HG03432 (cell line): ENCODE measurements at regions not wholly inside any gene's neighbourhood (a gene's known extent, or its start where the extent isn't known, plus 50 kb on each side); places are given as distances from the start of the nearest gene placed in this dataset.

ENCODE experiments used
- ATAC-seq: cut with Tn5 transposase; IDR thresholded peaks from one replicate; pipeline ENCODE4 v1.9.1; 2021; ENCODE audit warnings: mild to moderate bottlenecking, moderate library complexity; ENCODE audit not compliant: unreplicated experiment

DNA sequence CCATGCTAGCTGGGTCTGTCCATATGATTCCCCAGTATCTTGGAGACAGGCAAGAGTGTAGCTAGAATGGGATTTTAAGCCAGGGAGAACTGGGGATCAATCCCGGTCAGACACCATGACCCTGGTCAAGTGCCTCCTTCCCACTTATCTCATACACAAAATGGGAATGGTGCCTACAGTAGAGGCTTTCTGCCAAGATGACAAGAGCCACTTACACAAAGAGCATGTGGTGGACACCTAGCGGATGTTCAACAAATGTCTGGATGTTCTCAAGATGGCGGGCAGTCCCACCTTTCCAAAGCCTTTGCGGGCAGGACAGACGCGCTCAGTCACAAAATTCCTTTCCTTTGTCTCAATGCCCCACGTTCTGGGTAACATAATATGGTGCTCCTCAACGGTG is 57.3 kb downstream of the MAF start:
- no peak for ATAC-seq

DNA sequence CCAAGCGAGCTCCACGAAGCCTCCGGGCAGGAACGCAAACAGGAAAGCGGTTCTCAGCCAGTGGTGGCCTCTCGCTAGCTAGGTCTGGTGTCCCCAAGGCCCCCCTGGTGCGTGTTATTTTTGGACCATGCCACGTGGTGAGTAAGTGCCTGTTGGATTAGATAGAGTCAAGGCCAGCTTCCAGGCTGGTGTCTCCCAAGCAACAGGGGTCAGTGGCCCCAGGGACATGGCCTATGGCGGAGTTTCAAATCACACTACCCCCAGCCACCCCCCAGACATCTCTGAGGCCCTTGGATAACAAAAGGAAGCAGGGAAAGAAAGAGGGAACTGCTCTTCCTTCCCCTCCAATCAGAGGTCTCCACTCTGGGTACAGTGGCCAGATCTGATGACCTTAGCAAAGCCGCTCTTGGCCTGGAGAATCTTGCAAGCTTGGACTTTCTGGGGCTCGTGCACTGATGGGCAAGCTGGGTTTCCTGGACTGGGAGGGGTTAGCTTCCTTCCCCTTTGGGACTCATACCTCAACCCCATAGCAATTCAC is 58.2 kb downstream of the MAF start:
- no peak for ATAC-seq

DNA sequence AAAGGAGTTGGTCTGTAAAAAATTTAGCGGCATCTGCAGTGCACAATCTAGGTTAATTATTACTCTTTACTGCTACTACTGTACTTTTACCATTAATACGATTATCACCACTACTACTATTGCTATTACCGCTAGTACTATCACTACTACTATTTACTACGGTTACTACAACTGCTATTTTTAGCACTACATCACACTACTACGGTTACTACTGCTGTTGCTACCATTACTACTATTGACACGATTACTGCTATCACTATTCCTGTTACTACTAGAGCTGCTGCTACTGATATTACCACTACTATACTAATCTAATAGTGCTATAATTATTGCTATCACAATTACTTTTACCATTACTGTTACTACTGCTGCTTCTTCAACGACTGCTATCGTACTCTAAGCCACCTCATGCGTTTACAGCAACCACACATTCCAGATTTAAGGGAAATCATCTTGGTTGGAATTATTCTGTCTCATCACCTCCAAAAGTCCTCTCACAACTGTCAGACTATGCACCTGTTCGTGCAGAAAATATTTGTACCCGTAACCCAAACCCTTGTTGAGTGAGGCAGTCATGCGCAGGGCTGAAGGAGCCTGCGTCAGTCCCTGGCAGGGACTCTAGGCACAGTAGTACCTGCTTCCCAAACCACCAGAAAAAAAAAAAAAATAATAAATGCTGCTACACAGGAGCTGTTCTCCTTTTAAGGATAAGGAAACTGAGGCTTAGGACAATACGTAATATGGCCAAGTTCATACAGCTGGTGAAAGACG is 59.5 kb downstream of the MAF start:
- no peak for ATAC-seq

DNA sequence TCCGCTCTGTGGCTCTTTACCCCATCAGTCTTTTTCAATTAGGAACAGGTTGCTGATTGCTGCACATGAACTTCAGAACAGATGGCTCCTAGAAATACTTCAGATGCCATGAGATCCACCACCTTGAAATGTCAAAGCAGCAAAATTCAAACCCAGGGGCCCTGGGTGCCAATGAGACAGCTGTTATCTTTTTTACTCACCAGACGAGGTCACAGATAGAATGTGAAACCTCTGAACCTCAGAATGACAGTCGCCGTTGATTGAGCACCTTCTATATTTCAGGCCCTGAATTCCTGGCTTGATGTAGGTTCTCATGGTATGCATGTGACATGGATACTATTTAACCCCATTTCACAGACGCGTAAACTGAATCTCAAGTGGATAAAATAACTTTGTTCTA is 63.0 kb downstream of the MAF start:
- no peak for ATAC-seq

- no peak for ATAC-seq
These were observed 63.6 kb downstream of the MAF start for GRCh38 chr16:79536958-79537357.

GRCh38 chr16:79535130-79535529 is 65.4 kb downstream of the MAF start:
- ATAC-seq: no peak

GRCh38 chr16:79534143-79534542 is 66.4 kb downstream of the MAF start:
- ATAC-seq: no peak

- ATAC-seq: no peak
These were observed 67.2 kb downstream of the MAF start for GRCh38 chr16:79533292-79533691.

GRCh38 chr16:79532785-79533184 is 67.8 kb downstream of the MAF start:
- no peak for ATAC-seq

GRCh38 chr16:79532273-79532672 is 68.3 kb downstream of the MAF start:
- ATAC-seq: no peak

DNA sequence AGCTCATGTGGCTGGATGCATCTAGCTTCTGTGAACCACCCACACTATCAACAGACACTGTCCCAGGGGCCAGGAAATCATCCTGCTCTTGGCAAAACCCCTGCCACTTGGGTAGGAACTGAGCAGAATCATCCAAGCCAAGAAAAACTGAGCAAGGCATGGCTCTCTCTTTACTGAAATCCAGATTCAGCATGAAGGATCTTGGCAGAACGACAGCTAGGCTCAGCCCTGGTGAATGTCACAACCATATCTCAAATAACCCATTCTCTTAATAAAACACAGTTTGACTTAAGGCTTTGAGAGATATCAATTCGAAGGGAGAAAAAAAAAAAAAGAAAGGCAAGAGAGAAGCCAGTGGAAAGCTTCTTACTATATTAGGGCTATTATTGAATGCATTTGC is 72.2 kb downstream of the MAF start:
- ATAC-seq: no peak

DNA sequence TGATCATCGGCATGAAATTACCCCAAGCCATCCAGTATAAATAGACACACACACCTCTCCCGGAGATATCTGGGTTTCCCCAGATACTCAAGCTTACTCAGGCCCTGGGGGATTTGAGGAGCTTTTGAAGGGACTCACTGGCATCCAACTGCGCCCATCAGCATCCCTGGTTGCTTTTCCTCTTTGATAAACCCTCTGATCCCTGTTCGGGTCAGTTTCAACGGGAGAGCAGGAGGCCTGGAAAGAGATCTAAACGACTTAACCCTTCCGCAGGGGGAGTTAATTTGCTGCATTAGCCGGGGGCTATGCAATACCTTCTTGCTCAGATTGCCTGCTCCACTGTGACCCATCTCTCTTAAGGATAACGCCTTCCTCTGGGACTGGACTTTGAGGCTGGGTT is 76.6 kb downstream of the MAF start:
- ATAC-seq: no peak

DNA sequence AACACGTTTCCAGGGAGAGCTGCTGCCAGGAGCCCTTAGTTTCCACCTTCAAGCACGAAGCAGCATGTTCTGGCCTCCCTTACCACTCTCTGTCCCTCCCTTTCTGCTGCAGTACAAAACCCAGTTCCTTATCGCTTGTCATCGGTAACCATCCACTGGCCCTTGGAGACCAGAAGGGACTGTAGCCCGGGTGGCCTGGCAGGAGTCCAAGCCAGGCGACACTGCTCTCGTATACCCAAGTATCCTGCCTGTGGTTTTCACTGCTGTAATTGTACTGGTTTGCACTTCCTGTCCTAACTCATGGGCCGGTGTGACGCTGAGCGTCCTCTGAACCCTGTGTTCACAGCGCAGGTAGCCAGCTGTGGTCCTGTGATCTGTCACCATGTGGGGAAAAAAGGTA is 81.1 kb downstream of the MAF start:
- ATAC-seq: no peak

GRCh38 chr16:79517156-79517555 is 83.4 kb downstream of the MAF start:
- no peak for ATAC-seq

- ATAC-seq: no peak
These were observed 89.7 kb downstream of the MAF start for GRCh38 chr16:79510879-79511278.

GRCh38 chr16:79509906-79510305 is 90.6 kb downstream of the MAF start:
- ATAC-seq: no peak

DNA sequence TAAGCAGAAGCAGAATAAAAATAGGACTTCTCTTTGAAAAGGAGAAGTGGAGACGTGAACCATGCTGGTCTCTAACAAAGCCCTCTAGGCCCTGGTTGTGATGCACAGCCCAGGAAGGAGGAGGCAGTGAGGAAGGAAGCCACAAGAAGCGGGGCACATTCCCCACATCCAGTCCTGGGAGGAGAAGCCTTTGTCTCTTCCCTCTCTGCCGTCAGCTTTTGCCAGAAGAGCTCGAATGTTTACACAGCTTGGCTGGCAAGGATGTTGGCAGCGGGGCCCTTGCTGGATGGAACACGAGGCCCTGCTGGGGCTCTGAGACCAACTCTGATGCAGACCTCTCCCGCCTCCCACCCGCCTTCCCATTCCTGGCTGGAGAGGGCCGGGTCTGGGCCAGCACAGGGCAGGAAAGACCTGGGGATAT is 91.3 kb downstream of the MAF start:
- no peak for ATAC-seq

GRCh38 chr16:79508294-79508693 is 92.2 kb downstream of the MAF start:
- ATAC-seq: no peak

GRCh38 chr16:79505344-79505743 is 95.2 kb downstream of the MAF start:
- no peak for ATAC-seq

GRCh38 chr16:79503511-79503910 is 97.0 kb downstream of the MAF start:
- ATAC-seq: no peak

GRCh38 chr16:79501446-79501845 is 99.1 kb downstream of the MAF start:
- ATAC-seq: no peak

- no peak for ATAC-seq
These were observed 99.7 kb downstream of the MAF start for GRCh38 chr16:79500866-79501265.

- no peak for ATAC-seq
These were observed 100.3 kb downstream of the MAF start for GRCh38 chr16:79500286-79500685.
